Gastrocnemius medialis (tissue), 4 donors: ENCODE measurements at regions not wholly inside any gene's neighbourhood (a gene's known extent, or its start where the extent isn't known, plus 50 kb on each side); places are given as distances from the start of the nearest gene placed in this dataset.

Experiments used
- CTCF ChIP-seq, 5 experiments: fragments of 450-650 bp in 3 of 5; fragments of 200-600 bp in 2 of 5; sonication (generic) in 2 of 5; IDR thresholded peaks in 4 of 5; conservative IDR thresholded peaks in 1 of 5; 1 replicate in 4 of 5; 2 replicates in 1 of 5; pipeline ENCODE4 v1.5.1; 2016 to 2019; ENCODE audit warnings: antibody characterized with exemption in 5 of 5, mild to moderate bottlenecking in 3 of 5, moderate library complexity in 3 of 5
- POLR2A ChIP-seq, 2 donors: fragments of 450-650 bp; IDR thresholded peaks; one replicate each; pipeline ENCODE4 v1.6.1; 2017; ENCODE audit warnings: antibody characterized with exemption in 2 of 2, mild to moderate bottlenecking in 2 of 2, moderate library complexity in 2 of 2

DNA sequence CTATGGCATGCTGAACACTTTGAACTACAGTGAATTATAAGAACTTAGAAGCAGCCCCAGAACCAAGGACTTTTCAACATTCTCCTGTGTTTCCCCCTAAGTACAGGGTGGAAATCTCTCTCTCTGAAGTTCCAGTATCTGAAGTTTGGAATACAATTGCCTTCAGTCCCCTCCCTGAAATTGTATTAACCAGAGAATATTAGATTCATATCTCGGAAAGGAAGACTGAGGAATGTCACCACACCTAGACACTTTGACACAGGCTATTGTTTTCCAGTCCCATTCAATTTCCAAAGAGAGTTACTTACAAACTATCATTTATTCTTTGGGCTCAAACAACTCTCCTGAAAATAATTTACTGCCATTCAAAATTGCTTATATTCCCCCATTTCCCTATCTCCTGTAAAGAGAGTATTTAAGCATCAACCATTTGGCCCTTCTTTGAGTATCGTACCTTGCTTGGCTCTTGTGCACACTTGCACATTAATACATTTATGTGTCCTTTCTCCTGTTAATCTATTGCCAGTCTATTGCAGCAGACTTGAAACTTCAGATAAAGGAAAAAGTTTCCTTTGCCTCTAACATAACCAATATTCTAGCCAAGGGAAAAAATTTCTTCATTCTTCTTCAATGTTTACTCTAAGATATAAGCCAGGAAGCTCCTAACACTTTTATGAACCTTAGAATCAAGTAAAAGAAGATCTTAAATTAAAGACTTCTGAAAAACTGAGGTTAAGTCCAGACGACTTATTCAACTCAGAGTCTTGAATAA lies 402.4 kb upstream of the DDI1 start:
- TF ChIP-seq CTCF (IDR thresholded peaks at IDR 0.05 in 4 of 5, conservative IDR thresholded peaks at IDR 0.05 in 1 of 5), result no peak
- TF ChIP-seq POLR2A (IDR thresholded peaks at IDR 0.05), result no peak
